KMS-11 (cell line): ENCODE measurements at regions not wholly inside any gene's neighbourhood (a gene's known extent, or its start where the extent isn't known, plus 50 kb on each side); places are given as distances from the start of the nearest gene placed in this dataset.

ENCODE experiments used
- H2AFZ ChIP-seq: fragments of 200-600 bp; sonication (generic); 2 replicates; pipeline ENCODE4 v1.6.1; 2016; ENCODE audit warnings: antibody characterized with exemption, mixed run types, low read depth
- H3K27ac ChIP-seq: fragments of 200-600 bp; sonication (generic); 2 replicates; pipeline ENCODE4 v1.6.1; 2016; ENCODE audit warnings: mild to moderate bottlenecking, mixed run types
- H3K27me3 ChIP-seq: fragments of 200-600 bp; sonication (generic); 2 replicates; pipeline ENCODE4 v1.6.1; 2017; ENCODE audit warnings: mild to moderate bottlenecking, low read depth, mixed run types, moderate library complexity; ENCODE audit not compliant: insufficient read depth
- H3K36me3 ChIP-seq: fragments of 200-600 bp; sonication (generic); 2 replicates; pipeline ENCODE4 v1.6.1; 2017; ENCODE audit warnings: mild to moderate bottlenecking, mixed run types; ENCODE audit not compliant: insufficient read depth
- H3K4me1 ChIP-seq: fragments of 200-600 bp; sonication (generic); 2 replicates; pipeline ENCODE4 v1.6.1; 2016; ENCODE audit warnings: mild to moderate bottlenecking, low read depth, mixed run types; ENCODE audit not compliant: poor library complexity, severe bottlenecking
- H3K4me2 ChIP-seq: fragments of 200-600 bp; sonication (generic); 2 replicates; pipeline ENCODE4 v1.7.0; 2016; ENCODE audit warnings: mild to moderate bottlenecking, mixed run types
- H3K4me3 ChIP-seq: fragments of 200-600 bp; sonication (generic); IDR thresholded peaks from 2 replicates; pipeline ENCODE4 v1.6.1; 2017; ENCODE audit warnings: low read depth, low read length, mixed read lengths; ENCODE audit not compliant: insufficient read depth
- H3K79me2 ChIP-seq: fragments of 200-600 bp; sonication (generic); 2 replicates; pipeline ENCODE4 v1.6.1; 2016; ENCODE audit warnings: low read depth, mixed run types; ENCODE audit not compliant: insufficient read depth
- H3K9ac ChIP-seq: fragments of 200-600 bp; sonication (generic); 2 replicates; pipeline ENCODE4 v1.6.1; 2016; ENCODE audit warnings: mild to moderate bottlenecking, mixed run types
- H4K20me1 ChIP-seq: fragments of 200-600 bp; sonication (generic); 2 replicates; pipeline ENCODE4 v1.6.1; 2016; ENCODE audit warnings: mild to moderate bottlenecking, mixed run types; ENCODE audit not compliant: insufficient read depth
- TF ChIP-seq, protein P1 (sequence below): fragments of 200-600 bp; sonication (generic); conservative IDR thresholded peaks from 2 replicates; pipeline ENCODE4 v1.6.1; 2017; ENCODE audit warnings: low read depth, mild to moderate bottlenecking, antibody characterized with exemption, low read length, moderate library complexity, mixed read lengths

DNA sequence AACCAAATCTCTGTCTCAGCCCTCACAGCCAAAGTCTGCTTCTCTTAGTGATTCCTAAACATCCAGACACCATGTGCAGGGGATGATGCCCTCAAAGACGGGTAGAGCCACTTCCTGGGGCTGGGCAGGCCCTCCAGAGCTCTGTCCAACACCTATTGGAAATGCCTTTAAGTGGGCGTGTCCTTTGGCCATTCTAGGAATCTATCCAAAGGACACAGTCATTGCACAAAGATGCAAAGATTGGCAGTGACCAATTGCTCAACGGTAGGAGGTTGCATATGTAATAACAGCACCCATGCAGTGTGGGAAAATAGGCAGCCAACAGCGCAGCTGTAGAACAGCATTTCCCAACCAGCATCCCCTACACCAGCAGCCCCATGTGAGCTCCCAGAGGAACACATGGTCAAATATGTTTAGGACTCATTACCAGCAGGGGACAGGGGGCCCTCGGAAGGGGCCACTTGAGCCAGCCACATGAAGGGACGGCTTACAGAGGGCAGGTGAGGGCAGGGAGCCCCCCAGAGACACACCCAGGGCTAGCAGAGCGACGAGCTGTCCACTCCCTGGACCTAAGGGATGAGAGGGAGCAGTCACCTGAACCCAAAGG is 142.8 kb upstream of the IQSEC1 start:
- Histone ChIP-seq H3K4me2 (no peak overlapping the region), H3K79me2 (no peaks in the 10 kb centered on the region), H4K20me1 (no peaks in the 10 kb centered on the region), H3K4me1 (no peaks in the 10 kb centered on the region), H3K36me3 (no peaks in the 10 kb centered on the region), H3K9ac (no peak overlapping the region), H3K27me3 (no peaks in the 10 kb centered on the region), H3K4me3 (no peak overlapping the region), H2AFZ (no peak overlapping the region), H3K27ac (no peak overlapping the region)
- TF ChIP-seq, protein P1, sequence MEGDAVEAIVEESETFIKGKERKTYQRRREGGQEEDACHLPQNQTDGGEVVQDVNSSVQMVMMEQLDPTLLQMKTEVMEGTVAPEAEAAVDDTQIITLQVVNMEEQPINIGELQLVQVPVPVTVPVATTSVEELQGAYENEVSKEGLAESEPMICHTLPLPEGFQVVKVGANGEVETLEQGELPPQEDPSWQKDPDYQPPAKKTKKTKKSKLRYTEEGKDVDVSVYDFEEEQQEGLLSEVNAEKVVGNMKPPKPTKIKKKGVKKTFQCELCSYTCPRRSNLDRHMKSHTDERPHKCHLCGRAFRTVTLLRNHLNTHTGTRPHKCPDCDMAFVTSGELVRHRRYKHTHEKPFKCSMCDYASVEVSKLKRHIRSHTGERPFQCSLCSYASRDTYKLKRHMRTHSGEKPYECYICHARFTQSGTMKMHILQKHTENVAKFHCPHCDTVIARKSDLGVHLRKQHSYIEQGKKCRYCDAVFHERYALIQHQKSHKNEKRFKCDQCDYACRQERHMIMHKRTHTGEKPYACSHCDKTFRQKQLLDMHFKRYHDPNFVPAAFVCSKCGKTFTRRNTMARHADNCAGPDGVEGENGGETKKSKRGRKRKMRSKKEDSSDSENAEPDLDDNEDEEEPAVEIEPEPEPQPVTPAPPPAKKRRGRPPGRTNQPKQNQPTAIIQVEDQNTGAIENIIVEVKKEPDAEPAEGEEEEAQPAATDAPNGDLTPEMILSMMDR, result no peak

DNA sequence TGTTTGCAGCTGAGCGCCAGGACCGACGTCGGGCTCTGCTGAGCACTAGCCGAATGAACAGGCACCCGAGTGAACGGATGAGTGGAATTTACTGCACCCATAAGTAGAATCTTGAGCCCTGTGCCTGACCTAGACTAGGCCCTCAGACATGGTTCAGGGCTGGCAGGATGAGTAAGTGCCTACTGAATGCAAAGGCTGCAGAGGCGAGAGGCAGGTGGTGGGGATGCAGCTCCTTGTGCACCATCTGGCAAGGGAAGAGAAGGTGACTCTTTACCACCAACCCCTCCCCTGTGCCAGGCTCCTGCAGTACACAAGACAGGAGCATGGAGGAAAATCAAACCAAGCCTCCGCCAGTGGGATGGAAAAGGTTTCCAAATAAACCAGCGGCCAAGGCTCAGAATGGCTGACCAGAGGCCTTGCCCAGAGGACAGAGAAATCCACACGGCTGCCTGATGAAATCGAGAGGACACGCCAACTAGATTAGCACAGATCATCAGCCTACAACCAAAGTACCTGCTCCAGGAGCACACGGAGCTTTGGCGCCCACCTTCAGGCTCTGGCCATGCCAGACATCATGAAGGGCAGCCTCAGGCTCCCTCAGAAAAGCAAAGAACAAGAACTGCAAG is 141.7 kb upstream of the IQSEC1 start:
- Histone ChIP-seq H3K36me3 (no peaks in the 10 kb centered on the region), H2AFZ (no peak overlapping the region), H3K27me3 (no peaks in the 10 kb centered on the region), H3K4me3 (no peak overlapping the region), H3K27ac (no peak overlapping the region), H3K9ac (no peak overlapping the region), H3K79me2 (no peaks in the 10 kb centered on the region), H3K4me2 (no peak overlapping the region), H4K20me1 (no peaks in the 10 kb centered on the region), H3K4me1 (no peaks in the 10 kb centered on the region)
- TF ChIP-seq, protein P1, result no peak

DNA sequence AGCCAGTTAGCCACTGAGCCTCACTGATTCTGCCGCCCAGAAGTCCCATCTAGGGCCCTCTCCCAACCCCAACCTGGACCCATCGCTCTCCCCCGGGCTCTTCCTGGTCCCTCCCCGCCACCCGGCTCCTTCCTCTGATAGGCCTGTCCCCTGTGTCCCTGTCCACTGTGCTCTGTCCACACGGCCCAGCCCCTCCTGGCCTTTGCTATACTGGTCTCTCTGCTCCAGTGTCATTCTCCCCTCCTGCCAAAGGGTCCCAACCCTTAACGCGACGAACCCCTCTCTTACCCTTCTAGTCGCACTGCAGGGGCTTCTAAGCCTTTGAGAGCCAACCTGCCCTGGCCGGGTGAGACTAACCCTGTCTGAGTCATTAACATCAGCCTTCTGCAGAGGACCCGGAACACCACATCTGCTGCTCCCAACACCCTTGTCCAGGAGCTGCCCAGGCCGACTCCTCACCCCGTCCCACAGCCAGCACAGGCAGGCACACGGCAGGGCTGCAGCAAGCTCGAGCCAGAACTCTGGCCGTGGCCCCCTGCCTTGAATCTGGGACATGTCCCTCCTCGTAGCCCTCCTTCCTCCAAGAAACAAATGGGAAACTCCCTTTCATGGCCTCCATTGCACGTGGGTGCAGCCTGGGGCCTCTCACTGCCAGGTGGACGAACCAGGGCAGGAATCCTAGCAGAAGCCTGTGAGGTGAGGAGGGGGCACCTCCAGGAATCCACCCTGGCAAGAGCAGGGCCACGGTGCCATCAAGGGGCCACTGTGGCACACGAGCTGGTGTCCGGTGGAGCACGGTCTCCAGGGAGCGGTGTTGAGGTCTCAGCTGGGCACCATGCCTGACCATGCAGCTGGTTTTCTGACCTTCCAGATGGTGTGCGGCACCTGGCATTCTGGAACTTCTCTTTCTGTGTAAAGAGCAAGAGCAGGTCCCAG is 140.9 kb upstream of the IQSEC1 start:
- H3K27ac ChIP-seq, result no peak overlapping the region
- no peaks in the 10 kb centered on the region for H4K20me1 ChIP-seq
- H3K27me3 ChIP-seq, result no peaks in the 10 kb centered on the region
- H3K79me2 ChIP-seq, result no peaks in the 10 kb centered on the region
- H3K4me2 ChIP-seq, result no peak overlapping the region
- no peak overlapping the region for H3K4me3 ChIP-seq
- no peak overlapping the region for H2AFZ ChIP-seq
- no peaks in the 10 kb centered on the region for H3K36me3 ChIP-seq
- TF ChIP-seq, protein P1, result no peak
- H3K9ac ChIP-seq, result no peak overlapping the region
- no peaks in the 10 kb centered on the region for H3K4me1 ChIP-seq

DNA sequence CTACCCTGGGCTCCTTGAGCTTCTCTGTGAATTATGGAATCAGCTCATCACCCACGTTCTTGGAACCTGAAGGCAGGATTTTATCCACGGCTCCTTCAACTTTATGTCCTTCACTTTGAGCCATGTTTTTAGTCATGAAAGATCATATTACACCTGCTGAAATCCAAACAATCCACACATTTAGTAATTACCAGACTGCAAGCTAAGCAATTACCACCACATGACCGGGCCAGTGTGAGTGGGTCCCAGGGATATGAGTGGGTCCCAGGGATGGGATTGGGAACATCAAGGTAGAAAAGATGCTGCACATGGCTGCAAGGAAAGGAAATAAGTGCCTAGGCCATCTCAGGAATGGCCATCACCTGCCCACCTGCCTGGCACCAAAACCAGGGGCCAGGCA is 140.3 kb upstream of the IQSEC1 start:
- H3K4me1 ChIP-seq, result no peaks in the 10 kb centered on the region
- no peaks in the 10 kb centered on the region for H3K27me3 ChIP-seq
- H3K9ac ChIP-seq, result no peak overlapping the region
- no peaks in the 10 kb centered on the region for H3K79me2 ChIP-seq
- no peak overlapping the region for H3K27ac ChIP-seq
- no peak overlapping the region for H2AFZ ChIP-seq
- no peak overlapping the region for H3K4me3 ChIP-seq
- no peaks in the 10 kb centered on the region for H3K36me3 ChIP-seq
- no peak overlapping the region for H3K4me2 ChIP-seq
- H4K20me1 ChIP-seq, result no peaks in the 10 kb centered on the region
- TF ChIP-seq, protein P1, result no peak
